SK-N-SH (cell line): ENCODE measurements at regions not wholly inside any gene's neighbourhood (a gene's known extent, or its start where the extent isn't known, plus 50 kb on each side); places are given as distances from the start of the nearest gene placed in this dataset.

Experiments
- CTCF ChIA-PET: fragments of 300-600, 350-600 bp; formaldehyde crosslinking; extraction: SDS; loops from one replicate; lab custom pipeline; 2021; lab: Yijun Ruan, JAX
- POLR2A ChIA-PET: fragments of 350-600 bp; sonication (Branson Sonifier 250); formaldehyde crosslinking; extraction: SDS; loops from one replicate; lab custom pipeline; 2020; ENCODE audit warnings: antibody characterized with exemption, inconsistent platforms; lab: Yijun Ruan, JAX
- DNase-seq: peaks from one replicate; pipeline ENCODE4 v3.0.0; 2012
- H2AFZ ChIP-seq: fragments of 200-600 bp; sonication (generic); 2 replicates; pipeline ENCODE4 v1.8.1; 2016; ENCODE audit warnings: antibody characterized with exemption, mild to moderate bottlenecking, low read depth
- H3F3A ChIP-seq: fragments of 200-600 bp; sonication (generic); replicated peaks from 2 replicates; pipeline ENCODE3; 2016; ENCODE audit warnings: antibody characterized with exemption, mild to moderate bottlenecking; ENCODE audit not compliant: insufficient read depth
- H3K27ac ChIP-seq, 2 experiments: fragments of 200-500 bp in 1 of 2; fragments of 200-600 bp in 1 of 2; sonication (Bioruptor generic) in 1 of 2; sonication (generic), shearing (Covaris generic) in 1 of 2; 2 replicates each; pipeline versions ENCODE4 v1.5.1 to v1.6.1; 2014 to 2016; ENCODE audit warnings: low read depth in 2 of 2, inconsistent platforms in 1 of 2, low read length in 1 of 2, mild to moderate bottlenecking in 1 of 2, mixed read lengths in 1 of 2
- H3K27me3 ChIP-seq: fragments of 200-600 bp; sonication (generic), shearing (Covaris generic); 2 replicates; pipeline ENCODE4 v1.6.1; 2016; ENCODE audit warnings: mixed run types; ENCODE audit not compliant: insufficient read depth
- H3K36me3 ChIP-seq, 2 experiments: fragments of 200-500 bp in 1 of 2; fragments of 200-600 bp in 1 of 2; sonication (Bioruptor generic) in 1 of 2; sonication (generic) in 1 of 2; replicated peaks in 1 of 2; 2 replicates each; pipeline versions ENCODE3 to v1.5.1; 2014 to 2016; ENCODE audit warnings: low read length in 1 of 2, mild to moderate bottlenecking in 1 of 2; ENCODE audit not compliant: insufficient read depth in 2 of 2, control insufficient read depth in 1 of 2
- H3K4me1 ChIP-seq, 2 experiments: fragments of 200-500 bp in 1 of 2; fragments of 200-600 bp in 1 of 2; sonication (Bioruptor generic) in 1 of 2; sonication (generic), shearing (Covaris generic) in 1 of 2; 2 replicates each; pipeline versions ENCODE4 v1.5.1 to v1.6.1; 2014 to 2016; ENCODE audit warnings: low read depth in 1 of 2, low read length in 1 of 2, mixed run types in 1 of 2; ENCODE audit not compliant: insufficient read depth in 2 of 2, control insufficient read depth in 1 of 2
- H3K4me2 ChIP-seq: fragments of 200-600 bp; sonication (generic), shearing (Covaris generic); 2 replicates; pipeline ENCODE4 v1.6.1; 2017; ENCODE audit warnings: mixed run types
- H3K4me3 ChIP-seq, 2 experiments: fragments of 200-500 bp in 1 of 2; fragments of 200-600 bp in 1 of 2; sonication (Bioruptor generic) in 1 of 2; sonication (generic), shearing (Covaris generic) in 1 of 2; 2 replicates each; pipeline versions ENCODE4 v1.5.1 to v1.8.1; 2014 to 2016; ENCODE audit warnings: low read depth in 2 of 2, inconsistent platforms in 1 of 2, low read length in 1 of 2, mild to moderate bottlenecking in 1 of 2, mixed read lengths in 1 of 2, moderate library complexity in 1 of 2
- H3K79me2 ChIP-seq: fragments of 200-600 bp; sonication (generic); 2 replicates; pipeline ENCODE4 v1.8.1; 2017; ENCODE audit warnings: mild to moderate bottlenecking; ENCODE audit not compliant: insufficient read depth
- H3K9ac ChIP-seq: fragments of 200-600 bp; sonication (generic); 2 replicates; pipeline ENCODE4 v1.6.1; 2017; ENCODE audit warnings: mixed run types
- H3K9me2 ChIP-seq: fragments of 200-600 bp; sonication (generic); 2 replicates; pipeline ENCODE4 v1.6.1; 2017; ENCODE audit warnings: mixed run types
- H3K9me3 ChIP-seq: fragments of 200-600 bp; sonication (generic); 2 replicates; pipeline ENCODE4 v1.6.1; 2017; ENCODE audit warnings: mixed run types, mild to moderate bottlenecking, moderate library complexity
- H4K20me1 ChIP-seq: fragments of 200-600 bp; sonication (generic); 2 replicates; pipeline ENCODE4 v1.6.1; 2017; ENCODE audit warnings: mild to moderate bottlenecking, mixed run types; ENCODE audit not compliant: insufficient read depth
- CHD2 ChIP-seq: fragments of 150-350 bp; IDR thresholded peaks from 2 replicates; pipeline ENCODE4 v1.6.1; 2018; ENCODE audit warnings: low read length; ENCODE audit not compliant: partially characterized antibody
- EP300 ChIP-seq, 2 experiments: IDR thresholded peaks; 2 replicates each; pipeline versions ENCODE4 v1.4.0 to v1.6.1; 2012; ENCODE audit warnings: borderline replicate concordance in 1 of 2, low read depth in 1 of 2, low read length in 1 of 2
- FOSL2 ChIP-seq: IDR thresholded peaks from 2 replicates; pipeline ENCODE4 v1.4.0; 2012; ENCODE audit warnings: low read depth, mild to moderate bottlenecking, moderate library complexity, borderline replicate concordance
- FOXJ3 ChIP-seq: sonication (generic); formaldehyde crosslinking; IDR thresholded peaks from 2 replicates; pipeline ENCODE4 v1.5.1; 2020; ENCODE audit warnings: mild to moderate bottlenecking, missing genetic modification reagents
- FOXM1 ChIP-seq: IDR thresholded peaks from 2 replicates; pipeline ENCODE4 v1.4.0; 2012; ENCODE audit warnings: low read depth, mild to moderate bottlenecking
- IRF3 ChIP-seq: fragments of 150-350 bp; IDR thresholded peaks from 2 replicates; pipeline ENCODE4 v1.6.1; 2016; ENCODE audit warnings: mild to moderate bottlenecking, low read depth, low read length
- MEF2A ChIP-seq: IDR thresholded peaks from 2 replicates; pipeline ENCODE4 v1.4.0; 2012; ENCODE audit warnings: low read depth, borderline replicate concordance
- NRF1 ChIP-seq: IDR thresholded peaks from 2 replicates; pipeline ENCODE4 v1.6.1; 2012; ENCODE audit warnings: low read depth, mild to moderate bottlenecking, low read length
- RAD21 ChIP-seq: IDR thresholded peaks from 2 replicates; pipeline ENCODE4 v1.6.1; 2012; ENCODE audit warnings: mild to moderate bottlenecking, low read length
- RCOR1 ChIP-seq: fragments of 150-350 bp; IDR thresholded peaks from 2 replicates; pipeline ENCODE4 v1.6.1; 2017; ENCODE audit warnings: antibody characterized with exemption, low read length
- RFX5 ChIP-seq: IDR thresholded peaks from 2 replicates; pipeline ENCODE4 v1.6.1; 2012; ENCODE audit warnings: mild to moderate bottlenecking, improper control_type of control experiment, low read length
- RXRA ChIP-seq: IDR thresholded peaks from 2 replicates; pipeline ENCODE4 v1.4.0; 2012; ENCODE audit warnings: low read depth, mild to moderate bottlenecking, borderline replicate concordance
- TAF1 ChIP-seq: IDR thresholded peaks from 2 replicates; pipeline ENCODE4 v1.6.1; 2012; ENCODE audit warnings: low read depth, mild to moderate bottlenecking, low read length, moderate library complexity, borderline replicate concordance
- TCF12 ChIP-seq: IDR thresholded peaks from 2 replicates; pipeline ENCODE4 v1.4.0; 2012
- USF2 ChIP-seq: fragments of 150-350 bp; IDR thresholded peaks from 2 replicates; pipeline ENCODE4 v1.6.1; 2017; ENCODE audit warnings: antibody characterized with exemption, low read length, low read depth, borderline replicate concordance
- YY1 ChIP-seq: IDR thresholded peaks from 2 replicates; pipeline ENCODE4 v1.4.0; 2012; ENCODE audit warnings: low read depth, mild to moderate bottlenecking
- ZBTB33 ChIP-seq: IDR thresholded peaks from 2 replicates; pipeline ENCODE4 v1.4.0; 2012; ENCODE audit warnings: low read depth, borderline replicate concordance
- TF ChIP-seq, protein P1 (sequence below): IDR thresholded peaks from 2 replicates; pipeline ENCODE4 v1.6.1; 2012; ENCODE audit warnings: mild to moderate bottlenecking, low read depth, low read length, moderate library complexity

GRCh38 chr20:48262955-48263354, 477.7 kb upstream of the SULF2 start:
- Histone ChIP-seq H3K27me3 (peaks cover 10% of the 10 kb centered on the region; the same call in 1 of the 2 replicates), H3K4me2 (no peak overlapping the region), H3K79me2 (no peaks in the 10 kb centered on the region), H4K20me1 (no peaks in the 10 kb centered on the region), H3K9me2 (no peaks in the 10 kb centered on the region), H3K27ac (no peak overlapping the region), H3K9me3 (no peaks in the 10 kb centered on the region)
- no peak for DNase-seq
- ChIA-PET CTCF (interaction anchor here (0.6 to 0.7 kb wide), 2 partner anchors 83 to 358 kb away, joined by 3 read pairs; no protein-coding TSS in a partner anchor), POLR2A (no interaction called here)
- TF ChIP-seq RAD21: no peak
- TF ChIP-seq FOSL2: no peak
- TF ChIP-seq ZBTB33: no peak
- TF ChIP-seq RCOR1: no peak
- no peak for TF ChIP-seq FOXJ3 (CRISPR knock-in tag)
- TF ChIP-seq TCF12: no peak
- TF ChIP-seq, protein P1, sequence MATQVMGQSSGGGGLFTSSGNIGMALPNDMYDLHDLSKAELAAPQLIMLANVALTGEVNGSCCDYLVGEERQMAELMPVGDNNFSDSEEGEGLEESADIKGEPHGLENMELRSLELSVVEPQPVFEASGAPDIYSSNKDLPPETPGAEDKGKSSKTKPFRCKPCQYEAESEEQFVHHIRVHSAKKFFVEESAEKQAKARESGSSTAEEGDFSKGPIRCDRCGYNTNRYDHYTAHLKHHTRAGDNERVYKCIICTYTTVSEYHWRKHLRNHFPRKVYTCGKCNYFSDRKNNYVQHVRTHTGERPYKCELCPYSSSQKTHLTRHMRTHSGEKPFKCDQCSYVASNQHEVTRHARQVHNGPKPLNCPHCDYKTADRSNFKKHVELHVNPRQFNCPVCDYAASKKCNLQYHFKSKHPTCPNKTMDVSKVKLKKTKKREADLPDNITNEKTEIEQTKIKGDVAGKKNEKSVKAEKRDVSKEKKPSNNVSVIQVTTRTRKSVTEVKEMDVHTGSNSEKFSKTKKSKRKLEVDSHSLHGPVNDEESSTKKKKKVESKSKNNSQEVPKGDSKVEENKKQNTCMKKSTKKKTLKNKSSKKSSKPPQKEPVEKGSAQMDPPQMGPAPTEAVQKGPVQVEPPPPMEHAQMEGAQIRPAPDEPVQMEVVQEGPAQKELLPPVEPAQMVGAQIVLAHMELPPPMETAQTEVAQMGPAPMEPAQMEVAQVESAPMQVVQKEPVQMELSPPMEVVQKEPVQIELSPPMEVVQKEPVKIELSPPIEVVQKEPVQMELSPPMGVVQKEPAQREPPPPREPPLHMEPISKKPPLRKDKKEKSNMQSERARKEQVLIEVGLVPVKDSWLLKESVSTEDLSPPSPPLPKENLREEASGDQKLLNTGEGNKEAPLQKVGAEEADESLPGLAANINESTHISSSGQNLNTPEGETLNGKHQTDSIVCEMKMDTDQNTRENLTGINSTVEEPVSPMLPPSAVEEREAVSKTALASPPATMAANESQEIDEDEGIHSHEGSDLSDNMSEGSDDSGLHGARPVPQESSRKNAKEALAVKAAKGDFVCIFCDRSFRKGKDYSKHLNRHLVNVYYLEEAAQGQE: no peak
- TF ChIP-seq RXRA: no peak
- no peak for TF ChIP-seq IRF3
- TF ChIP-seq YY1: no peak
- TF ChIP-seq MEF2A: no peak
- no peak for TF ChIP-seq CHD2
- no peak for TF ChIP-seq FOXM1
- TF ChIP-seq NRF1: no peak
- no peak for TF ChIP-seq RFX5
- no peak for TF ChIP-seq EP300 (IDR thresholded peaks at IDR 0.05; ENCODE audit: borderline replicate concordance in 1 of 2, low read depth in 1 of 2, low read length in 1 of 2)
- no peak for TF ChIP-seq TAF1
- no peak for TF ChIP-seq USF2
- TF ChIP-seq, all 33 proteins: peak for 0
- H3F3A ChIP-seq: no peaks in the 10 kb centered on the region
- no peak overlapping the region for H2AFZ ChIP-seq
- H3K9ac ChIP-seq: no peak overlapping the region
- H3K4me1 ChIP-seq: peaks cover 0 to 18% of the 10 kb centered on the region in 2 experiments; a peak in 1 of 4 replicates
- no peak overlapping the region for H3K4me3 ChIP-seq
- H3K36me3 ChIP-seq: no peaks in the 10 kb centered on the region
